SK-N-MC (cell line): ENCODE measurements at regions not wholly inside any gene's neighbourhood (a gene's known extent, or its start where the extent isn't known, plus 50 kb on each side); places are given as distances from the start of the nearest gene placed in this dataset.

Experiments
- EZH2 ChIP-seq: fragments of 200-600 bp; sonication (generic); IDR thresholded peaks from one replicate; pipeline ENCODE4 v1.6.1; 2017; ENCODE audit warnings: antibody characterized with exemption
- FOXP2 ChIP-seq: optimal IDR thresholded peaks from 2 replicates; pipeline ENCODE3; 2011; ENCODE audit warnings: mild to moderate bottlenecking, moderate library complexity; ENCODE audit not compliant: insufficient read depth; ENCODE audit errors: extremely low read length, control extremely low read depth
- POLR2AphosphoS5 ChIP-seq: IDR thresholded peaks from 2 replicates; pipeline ENCODE4 v1.6.1; 2012; ENCODE audit warnings: mild to moderate bottlenecking, low read depth, low read length, borderline replicate concordance

GRCh38 chr22:46038516-46039430, 61.8 kb upstream of the WNT7B start:
- TF ChIP-seq POLR2AphosphoS5 (no peak), EZH2 (no peak), FOXP2 (no peak)
